Chondrocyte (in vitro differentiated cells): ENCODE measurements at regions not wholly inside any gene's neighbourhood (a gene's known extent, or its start where the extent isn't known, plus 50 kb on each side); places are given as distances from the start of the nearest gene placed in this dataset.

Experiments used
- DNase-seq: peaks from one replicate; pipeline ENCODE4 v3.0.0; 2021; ENCODE audit warnings: mixed read lengths, low spot score
- H3K27ac Mint-ChIP-seq: one replicate; pipeline ENCODE4 v1.8.0; 2021; ENCODE audit warnings: mild to moderate bottlenecking, moderate library complexity, mixed read lengths; ENCODE audit not compliant: unreplicated experiment
- H3K27me3 Mint-ChIP-seq: 2 replicates; pipeline ENCODE4 v1.8.0; 2021; ENCODE audit warnings: low read depth, mixed read lengths
- H3K36me3 Mint-ChIP-seq: 2 replicates; pipeline ENCODE4 v1.8.0; 2021; ENCODE audit warnings: low read depth, mixed read lengths
- H3K4me1 Mint-ChIP-seq: 2 replicates; pipeline ENCODE4 v1.8.0; 2021; ENCODE audit warnings: low read depth, mild to moderate bottlenecking, mixed read lengths
- H3K4me3 Mint-ChIP-seq: one replicate; pipeline ENCODE4 v1.8.0; 2021; ENCODE audit warnings: mild to moderate bottlenecking, moderate library complexity, mixed read lengths; ENCODE audit not compliant: unreplicated experiment
- H3K9me3 Mint-ChIP-seq: 2 replicates; pipeline ENCODE4 v1.8.0; 2021; ENCODE audit warnings: low read depth, mixed read lengths
- TF ChIP-seq, protein P1 (sequence below): fragments of 200-600 bp; sonication (generic); IDR thresholded peaks from 2 replicates; pipeline ENCODE4 v1.5.0; 2021; ENCODE audit warnings: antibody characterized with exemption, mild to moderate bottlenecking, moderate library complexity

DNA sequence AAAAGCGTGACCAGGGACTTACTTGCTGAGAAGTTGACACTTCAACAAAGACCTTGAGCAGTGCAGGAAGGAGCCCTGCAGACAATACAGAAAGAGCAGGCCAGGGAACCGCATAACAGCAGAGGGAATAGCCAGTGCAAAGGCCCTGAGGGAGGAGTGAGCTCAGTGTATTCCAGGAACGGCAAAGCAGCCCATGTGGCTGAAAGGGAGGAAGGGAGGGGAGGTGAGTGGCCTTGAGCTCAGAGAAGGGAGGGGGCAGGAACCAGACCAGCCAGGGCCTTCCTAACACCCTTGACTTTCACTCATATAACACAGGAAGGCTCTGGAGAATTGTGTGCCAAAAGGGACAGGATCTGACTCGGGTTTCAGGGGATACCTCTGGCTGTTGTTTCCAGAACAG, 112.2 kb downstream of the BCOR start:
- Mint-ChIP-seq H3K4me1 (peaks cover 4% of the 10 kb centered on the region), H3K4me3 (no peak overlapping the region), H3K9me3 (peaks cover 10% of the 10 kb centered on the region), H3K27me3 (no peaks in the 10 kb centered on the region), H3K36me3 (no peaks in the 10 kb centered on the region), H3K27ac (no peak overlapping the region)
- DNase-seq = no peak
- TF ChIP-seq, protein P1, sequence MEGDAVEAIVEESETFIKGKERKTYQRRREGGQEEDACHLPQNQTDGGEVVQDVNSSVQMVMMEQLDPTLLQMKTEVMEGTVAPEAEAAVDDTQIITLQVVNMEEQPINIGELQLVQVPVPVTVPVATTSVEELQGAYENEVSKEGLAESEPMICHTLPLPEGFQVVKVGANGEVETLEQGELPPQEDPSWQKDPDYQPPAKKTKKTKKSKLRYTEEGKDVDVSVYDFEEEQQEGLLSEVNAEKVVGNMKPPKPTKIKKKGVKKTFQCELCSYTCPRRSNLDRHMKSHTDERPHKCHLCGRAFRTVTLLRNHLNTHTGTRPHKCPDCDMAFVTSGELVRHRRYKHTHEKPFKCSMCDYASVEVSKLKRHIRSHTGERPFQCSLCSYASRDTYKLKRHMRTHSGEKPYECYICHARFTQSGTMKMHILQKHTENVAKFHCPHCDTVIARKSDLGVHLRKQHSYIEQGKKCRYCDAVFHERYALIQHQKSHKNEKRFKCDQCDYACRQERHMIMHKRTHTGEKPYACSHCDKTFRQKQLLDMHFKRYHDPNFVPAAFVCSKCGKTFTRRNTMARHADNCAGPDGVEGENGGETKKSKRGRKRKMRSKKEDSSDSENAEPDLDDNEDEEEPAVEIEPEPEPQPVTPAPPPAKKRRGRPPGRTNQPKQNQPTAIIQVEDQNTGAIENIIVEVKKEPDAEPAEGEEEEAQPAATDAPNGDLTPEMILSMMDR = no peak

DNA sequence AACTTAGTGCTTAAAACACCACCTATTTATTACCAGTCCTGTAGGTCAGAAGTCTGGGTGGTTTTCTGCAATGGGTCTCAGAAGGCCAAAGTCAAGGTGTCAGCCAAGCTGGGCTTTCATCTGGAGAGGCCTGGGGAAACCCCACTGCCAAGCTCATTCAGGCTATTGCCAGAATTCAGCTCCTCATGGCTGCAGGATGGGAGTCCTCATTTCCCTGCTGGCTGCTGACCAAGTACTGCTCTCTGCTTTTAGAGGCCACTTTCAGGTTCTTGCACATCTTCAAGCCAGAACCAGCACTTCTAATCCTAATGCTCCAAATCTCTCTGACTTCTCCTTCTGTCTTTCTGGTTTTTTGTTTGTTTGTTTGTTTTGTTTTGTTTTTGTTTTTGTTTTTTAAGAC, 109.3 kb downstream of the BCOR start:
- Mint-ChIP-seq H3K27ac (no peak overlapping the region), H3K27me3 (no peaks in the 10 kb centered on the region), H3K4me3 (no peak overlapping the region), H3K9me3 (peaks cover 7% of the 10 kb centered on the region), H3K4me1 (peaks cover 4% of the 10 kb centered on the region), H3K36me3 (no peaks in the 10 kb centered on the region)
- DNase-seq = no peak
- TF ChIP-seq, protein P1 = no peak

DNA sequence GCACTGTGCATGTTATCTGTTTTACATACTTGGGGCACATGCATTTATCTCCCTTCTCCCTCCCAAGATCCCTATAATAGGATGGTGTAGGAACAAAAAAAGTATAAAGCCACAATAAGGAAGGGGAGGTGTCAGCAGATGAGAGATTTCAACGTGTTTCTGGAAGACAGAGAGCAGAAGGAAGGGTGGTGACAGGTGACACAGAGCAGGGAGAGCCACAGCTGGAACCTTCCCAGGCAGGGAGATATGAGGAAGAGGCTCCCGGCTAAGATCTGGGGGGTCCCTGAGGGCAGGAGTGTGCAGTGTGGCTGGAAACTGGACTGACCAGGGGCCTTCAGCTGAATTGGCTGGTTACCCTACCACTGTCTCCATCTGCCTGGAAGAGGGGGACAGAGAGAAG, 107.4 kb downstream of the BCOR start:
- H3K9me3 Mint-ChIP-seq = peaks cover 10% of the 10 kb centered on the region
- DNase-seq = no peak
- H3K4me1 Mint-ChIP-seq = no peaks in the 10 kb centered on the region
- H3K27ac Mint-ChIP-seq = no peak overlapping the region
- TF ChIP-seq, protein P1 = no peak
- no peaks in the 10 kb centered on the region for H3K36me3 Mint-ChIP-seq
- H3K27me3 Mint-ChIP-seq = no peaks in the 10 kb centered on the region
- H3K4me3 Mint-ChIP-seq = no peak overlapping the region

DNA sequence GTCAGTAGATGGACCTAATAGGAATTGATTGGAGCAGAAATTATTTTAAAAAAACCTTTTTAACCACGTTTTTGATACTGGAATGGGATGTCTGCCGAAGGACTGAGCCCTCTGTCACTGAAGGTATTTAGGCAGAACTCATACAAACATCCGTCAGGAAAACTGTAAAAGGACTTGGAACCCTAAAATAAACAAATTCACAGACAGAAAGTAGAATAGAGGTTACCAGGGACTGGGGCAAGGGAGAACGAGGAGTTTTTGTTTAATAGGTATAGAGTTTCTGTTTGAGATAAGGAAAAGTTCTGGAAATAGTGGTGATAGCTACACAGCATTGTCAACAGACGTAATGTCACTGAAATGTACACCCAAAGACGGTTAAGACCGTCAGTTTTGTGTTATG, 105.5 kb downstream of the BCOR start:
- no peaks in the 10 kb centered on the region for H3K27me3 Mint-ChIP-seq
- no peaks in the 10 kb centered on the region for H3K36me3 Mint-ChIP-seq
- no peaks in the 10 kb centered on the region for H3K4me1 Mint-ChIP-seq
- H3K27ac Mint-ChIP-seq = no peak overlapping the region
- H3K4me3 Mint-ChIP-seq = no peak overlapping the region
- no peak for DNase-seq
- peaks cover 10% of the 10 kb centered on the region for H3K9me3 Mint-ChIP-seq
- TF ChIP-seq, protein P1 = no peak

DNA sequence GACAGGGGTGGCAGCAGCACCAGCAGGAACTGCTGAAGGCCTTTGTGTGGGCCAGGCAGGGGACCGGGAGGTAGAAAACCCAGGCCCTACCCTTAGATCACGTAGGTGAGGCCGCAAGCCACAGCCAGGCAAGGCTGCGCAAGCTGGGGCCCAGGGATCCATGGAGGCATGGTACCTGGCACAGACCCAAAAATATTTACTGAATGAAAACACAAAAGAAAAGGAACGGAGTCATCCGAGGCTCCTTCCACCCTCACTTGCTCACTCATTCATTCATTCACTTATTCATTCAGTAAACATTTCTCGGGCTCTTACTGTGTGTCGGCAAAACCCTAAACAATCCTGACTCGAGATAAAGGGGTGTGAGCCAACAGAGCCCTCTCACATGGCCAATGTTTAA, 102.3 kb downstream of the BCOR start:
- H3K4me1 Mint-ChIP-seq = no peaks in the 10 kb centered on the region
- TF ChIP-seq, protein P1 = no peak
- peaks cover 10% of the 10 kb centered on the region for H3K9me3 Mint-ChIP-seq
- H3K27ac Mint-ChIP-seq = no peak overlapping the region
- no peak for DNase-seq
- no peaks in the 10 kb centered on the region for H3K36me3 Mint-ChIP-seq
- no peak overlapping the region for H3K4me3 Mint-ChIP-seq
- no peaks in the 10 kb centered on the region for H3K27me3 Mint-ChIP-seq
